HG03064 (cell line): ENCODE measurements at regions not wholly inside any gene's neighbourhood (a gene's known extent, or its start where the extent isn't known, plus 50 kb on each side); places are given as distances from the start of the nearest gene placed in this dataset.
A peak's percentile ranks its signal among the peaks of the same experiment; 100 is the strongest.

Source experiments
- ATAC-seq: cut with Tn5 transposase; IDR thresholded peaks from one replicate; pipeline ENCODE4 v1.9.1; 2021; ENCODE audit warnings: low read depth; ENCODE audit not compliant: unreplicated experiment

DNA sequence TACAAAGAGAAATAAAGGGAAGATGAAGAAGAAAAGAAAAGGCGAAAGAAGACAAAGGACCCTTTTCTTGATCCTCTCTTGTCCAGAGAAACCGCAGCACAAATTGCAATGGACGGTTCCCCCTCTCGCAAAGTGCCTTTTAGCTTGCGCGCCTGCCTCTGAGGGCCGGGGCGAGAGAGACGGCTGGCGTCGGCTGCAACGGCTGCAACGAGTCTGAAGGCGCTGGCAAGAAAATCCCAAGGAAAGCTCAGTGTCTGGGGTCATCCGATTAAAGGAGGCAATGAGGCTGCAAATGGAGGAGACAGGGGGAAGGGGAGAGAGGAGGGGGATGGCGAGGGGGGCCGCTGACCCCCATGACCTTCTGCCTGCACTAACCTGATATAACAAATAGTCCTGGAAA lies 671.5 kb downstream of the MED13L start:
- no peak for ATAC-seq

DNA sequence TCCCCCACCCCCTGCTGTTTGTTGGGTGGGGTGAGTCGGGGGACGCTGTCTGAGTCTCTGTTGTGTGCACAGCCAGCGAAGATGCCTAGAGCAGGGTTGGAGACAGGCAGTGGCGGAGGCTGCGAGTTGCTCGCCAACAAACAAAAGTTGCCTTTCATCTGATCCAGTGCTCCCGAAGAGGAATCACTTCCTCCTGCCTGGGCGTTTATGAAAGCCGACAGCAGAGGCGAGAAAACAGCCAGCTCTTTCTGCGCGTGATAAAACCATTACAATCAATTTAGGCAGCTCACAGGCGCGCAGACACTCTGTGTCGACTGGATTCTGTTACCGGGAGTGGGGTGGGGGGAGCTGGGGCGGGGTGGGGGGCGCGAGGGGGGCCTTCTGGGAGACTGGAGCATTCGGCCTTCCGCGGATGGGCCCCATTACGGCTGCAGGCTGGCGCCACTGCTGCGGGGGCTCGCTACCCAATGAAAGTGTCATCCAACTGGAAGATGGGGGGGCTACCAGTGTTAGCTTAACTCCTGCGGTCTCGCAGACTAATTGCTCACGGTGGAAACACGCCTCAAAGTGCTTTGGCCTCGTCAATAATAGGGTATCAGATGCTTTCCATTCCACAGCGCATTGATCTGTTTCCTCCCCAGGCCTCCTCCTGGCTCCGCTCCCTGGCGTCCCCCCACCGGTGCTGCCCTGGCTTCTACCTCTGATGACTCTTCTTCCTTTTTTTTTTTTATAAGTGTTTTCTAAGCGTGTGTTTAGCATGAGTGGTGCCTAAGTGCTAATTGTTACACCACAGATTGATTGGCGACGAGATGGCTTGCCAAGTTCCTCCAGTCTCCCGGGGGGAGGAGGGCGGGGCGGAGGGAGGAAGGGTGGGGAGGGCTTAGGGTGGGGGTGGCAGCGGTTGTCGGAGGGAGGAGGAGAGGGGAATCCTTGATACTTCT lies 678.4 kb downstream of the MED13L start:
- ATAC-seq, result no peak

DNA sequence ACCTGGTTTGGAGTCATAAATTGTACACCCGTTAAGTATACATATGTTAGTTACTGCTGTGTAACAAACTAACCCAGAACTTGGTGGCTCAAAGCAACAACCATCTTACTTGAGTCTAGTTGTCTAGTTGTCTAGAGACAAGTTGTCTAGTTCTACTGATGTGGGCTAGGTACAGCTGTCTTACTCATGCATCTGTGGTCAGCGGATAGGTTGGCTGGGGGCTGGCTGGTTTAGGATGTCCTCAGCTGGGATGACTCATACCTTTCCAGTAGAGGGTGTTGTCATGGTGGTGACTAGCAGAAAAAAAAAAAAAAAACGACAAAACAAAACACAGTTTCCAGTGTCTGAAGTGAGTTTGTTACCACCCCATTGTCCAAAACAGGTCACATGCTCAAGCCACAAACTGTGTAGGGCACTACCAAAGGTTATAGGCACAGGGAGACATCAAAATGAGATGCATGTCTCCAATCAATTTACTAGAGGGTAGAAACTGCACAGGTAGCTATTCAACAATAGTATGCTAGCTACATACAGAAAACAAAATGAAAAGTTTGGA lies 680.3 kb downstream of the MED13L start:
- ATAC-seq, result no peak

DNA sequence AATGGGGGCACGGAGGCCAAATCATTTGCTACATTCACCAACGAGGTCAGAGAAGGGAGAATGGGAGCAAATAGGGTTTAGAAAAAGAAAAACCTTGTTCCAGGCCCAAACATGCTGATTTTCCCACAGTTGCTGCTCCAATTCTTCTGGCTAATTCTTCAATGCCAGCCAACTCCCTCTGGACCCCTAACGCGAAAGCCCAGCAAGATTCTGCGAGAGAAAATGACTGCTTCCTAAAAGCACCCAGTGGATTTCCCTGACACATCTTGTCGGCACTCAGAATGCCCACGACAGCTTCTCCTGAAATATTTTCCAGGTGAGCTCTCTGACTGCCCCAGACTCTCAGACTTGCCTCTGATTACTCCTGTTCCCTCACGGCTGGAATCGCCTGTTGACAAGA lies 689.4 kb downstream of the MED13L start:
- no peak for ATAC-seq

DNA sequence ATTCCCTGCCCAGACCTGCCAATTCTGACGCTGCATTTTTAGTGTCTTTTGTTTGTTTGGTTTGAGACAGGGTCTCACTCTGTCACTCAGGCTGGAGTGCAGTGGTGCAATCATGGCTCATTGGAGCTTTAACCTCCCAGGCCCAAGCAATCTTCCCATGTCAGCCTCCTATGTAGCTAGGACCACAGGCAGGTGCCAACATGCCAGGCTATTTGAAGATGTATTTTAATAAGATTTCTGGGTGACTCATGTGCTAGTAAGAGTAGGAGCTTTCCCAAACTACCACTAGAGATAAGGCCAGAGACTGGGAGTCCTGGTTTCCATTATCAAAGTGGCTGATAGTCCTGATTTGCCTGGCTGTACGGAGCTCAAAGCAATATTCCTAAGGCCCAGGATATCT lies 693.3 kb downstream of the MED13L start:
- no peak for ATAC-seq

DNA sequence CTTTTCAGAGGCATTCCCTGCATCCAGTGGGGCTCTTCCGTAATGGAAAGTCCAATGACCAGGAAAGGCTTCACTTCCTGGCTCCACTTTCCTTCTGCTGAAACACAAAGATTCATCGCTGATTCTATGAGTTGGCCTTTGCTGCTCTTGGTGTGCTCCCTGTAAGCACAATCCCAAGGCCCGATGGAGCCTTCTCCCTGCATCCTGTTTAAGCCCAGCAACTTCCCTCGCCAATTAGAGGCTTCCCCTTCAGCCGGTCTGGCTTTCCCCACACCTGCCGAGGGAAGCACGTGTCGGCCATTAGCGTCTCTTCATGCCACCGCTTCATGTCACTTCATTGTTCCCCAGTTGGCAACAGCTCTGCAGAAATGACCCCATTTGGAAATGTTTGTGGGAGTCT lies 693.9 kb downstream of the MED13L start:
- no peak for ATAC-seq

DNA sequence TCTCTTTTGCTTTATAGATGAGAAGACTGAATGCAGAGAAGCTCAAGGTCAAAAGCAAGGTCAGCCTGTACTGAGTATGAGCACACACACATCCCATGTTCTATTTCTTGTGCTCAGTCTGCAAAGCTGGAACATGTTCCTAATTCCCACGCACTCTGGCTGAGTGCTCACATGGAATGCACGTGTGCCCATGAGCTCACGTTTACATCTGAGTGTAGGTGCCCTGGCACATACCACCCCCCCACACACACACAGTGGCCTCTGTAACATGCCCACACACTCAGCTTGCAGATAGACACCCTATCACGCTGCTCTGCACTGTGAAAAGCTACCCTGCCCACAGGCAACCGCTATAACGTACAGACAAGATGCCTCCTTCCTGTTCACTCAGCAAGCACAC lies 700.1 kb downstream of the MED13L start:
- ATAC-seq, result no peak

DNA sequence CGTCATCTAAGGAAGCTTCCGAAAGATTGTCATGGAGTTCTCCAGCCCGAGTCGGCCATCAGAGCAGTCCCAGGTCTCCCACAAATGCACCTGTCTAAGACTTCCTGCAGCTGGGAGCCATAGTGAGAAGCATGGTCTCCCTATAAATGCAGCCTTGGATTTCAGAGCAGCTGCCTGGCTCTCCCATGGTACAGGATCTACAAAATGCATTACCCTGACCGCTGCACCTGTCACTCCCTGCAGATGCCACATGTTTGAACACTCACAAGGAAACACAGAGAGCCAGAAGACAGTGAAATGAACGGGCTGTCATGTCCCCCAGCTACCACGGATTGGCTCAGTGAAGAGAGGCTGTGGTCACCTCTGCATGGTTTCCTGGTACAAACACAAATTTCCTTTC lies 702.7 kb downstream of the MED13L start:
- no peak for ATAC-seq

DNA sequence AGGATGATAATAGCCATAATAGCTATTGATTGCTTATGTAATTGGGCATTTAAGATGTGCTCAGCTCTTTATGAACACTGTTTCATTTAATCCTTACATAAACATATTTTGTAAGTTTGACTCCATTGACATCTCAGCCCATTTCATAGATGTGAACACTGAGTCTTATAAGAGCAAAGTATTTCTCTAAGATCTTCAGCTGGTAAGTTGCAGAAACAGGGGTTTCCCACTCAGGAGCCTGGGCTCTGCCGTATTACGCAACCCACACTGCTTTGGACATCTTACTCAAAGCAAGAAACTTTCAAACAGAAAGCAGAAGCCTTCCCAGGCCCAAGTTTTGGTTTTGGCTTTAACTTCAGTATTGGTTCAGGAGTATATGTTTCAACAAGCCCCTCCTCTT lies 705.1 kb downstream of the MED13L start:
- ATAC-seq, result peak; percentile 61

DNA sequence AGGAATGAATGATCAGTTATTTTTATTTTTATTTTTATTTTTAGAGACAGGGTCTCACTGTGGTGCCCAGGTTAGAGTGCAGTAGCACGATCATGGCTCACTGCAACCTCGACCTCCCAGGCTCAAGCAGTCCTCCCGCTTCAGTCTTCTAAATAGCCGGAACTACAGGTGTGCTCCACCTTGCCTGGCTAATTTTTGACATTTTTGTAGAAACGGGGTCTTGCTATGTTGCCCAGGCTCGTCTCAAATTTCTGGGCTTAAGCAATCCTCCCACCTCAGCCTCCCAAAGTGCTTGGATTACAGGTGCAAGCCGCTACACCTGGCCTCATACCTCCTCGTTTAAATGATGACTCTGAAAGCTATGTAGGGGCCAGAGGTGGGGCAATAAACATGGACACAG lies 706.0 kb downstream of the MED13L start:
- ATAC-seq, result no peak

DNA sequence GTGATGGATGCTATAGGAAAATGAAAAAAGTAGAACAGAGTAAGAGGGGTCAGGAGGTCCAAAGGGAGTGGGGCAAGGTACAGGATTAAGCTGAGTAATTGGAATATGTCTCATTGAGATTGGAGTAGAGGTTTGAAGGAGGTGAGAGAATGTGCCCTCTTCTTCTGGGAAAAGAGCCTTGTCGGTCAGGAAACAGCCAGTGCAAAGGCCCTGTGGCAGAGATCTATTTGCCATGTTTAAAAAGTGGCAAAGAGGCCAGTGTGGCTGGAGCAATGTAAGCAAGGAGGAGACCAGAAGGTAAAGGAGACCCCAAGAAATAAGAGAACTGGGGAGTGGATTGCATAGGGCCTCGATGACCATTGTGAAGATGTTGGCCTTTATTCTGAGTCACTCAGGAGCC lies 706.5 kb downstream of the MED13L start:
- ATAC-seq, result no peak

DNA sequence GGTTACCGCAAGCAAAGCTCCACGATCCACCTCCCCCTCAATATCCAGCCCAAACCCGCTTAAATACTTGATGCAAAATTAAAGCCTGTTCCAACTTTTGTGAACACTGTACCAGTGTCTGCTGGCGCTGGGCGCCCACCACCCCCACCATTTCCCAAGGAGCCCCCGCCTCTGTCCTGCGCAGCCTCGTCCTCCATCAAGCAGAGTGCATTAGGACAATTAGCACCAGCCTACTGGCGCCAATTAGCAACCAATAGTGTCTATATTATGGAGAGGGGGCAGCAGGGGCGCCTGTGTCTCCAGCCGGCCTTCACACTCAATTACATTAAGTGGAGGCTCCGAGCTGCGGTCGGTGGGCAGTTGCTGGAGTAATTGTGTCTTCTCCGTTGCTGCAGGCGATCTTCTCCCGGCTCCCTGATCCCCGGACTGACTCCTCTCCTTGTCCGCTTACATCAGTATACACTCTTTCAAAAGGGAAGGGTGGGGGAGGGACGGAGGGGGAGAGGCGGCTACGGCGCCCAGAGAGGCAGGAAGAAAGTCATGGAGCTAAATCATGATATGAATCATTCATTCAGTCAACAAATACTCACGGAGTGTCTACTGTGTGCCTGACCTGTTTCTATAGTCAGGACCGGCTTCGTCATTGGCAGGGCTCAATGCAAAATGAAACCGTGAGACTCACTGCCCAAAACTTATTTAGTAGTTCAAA lies 707.3 kb downstream of the MED13L start:
- no peak for ATAC-seq

DNA sequence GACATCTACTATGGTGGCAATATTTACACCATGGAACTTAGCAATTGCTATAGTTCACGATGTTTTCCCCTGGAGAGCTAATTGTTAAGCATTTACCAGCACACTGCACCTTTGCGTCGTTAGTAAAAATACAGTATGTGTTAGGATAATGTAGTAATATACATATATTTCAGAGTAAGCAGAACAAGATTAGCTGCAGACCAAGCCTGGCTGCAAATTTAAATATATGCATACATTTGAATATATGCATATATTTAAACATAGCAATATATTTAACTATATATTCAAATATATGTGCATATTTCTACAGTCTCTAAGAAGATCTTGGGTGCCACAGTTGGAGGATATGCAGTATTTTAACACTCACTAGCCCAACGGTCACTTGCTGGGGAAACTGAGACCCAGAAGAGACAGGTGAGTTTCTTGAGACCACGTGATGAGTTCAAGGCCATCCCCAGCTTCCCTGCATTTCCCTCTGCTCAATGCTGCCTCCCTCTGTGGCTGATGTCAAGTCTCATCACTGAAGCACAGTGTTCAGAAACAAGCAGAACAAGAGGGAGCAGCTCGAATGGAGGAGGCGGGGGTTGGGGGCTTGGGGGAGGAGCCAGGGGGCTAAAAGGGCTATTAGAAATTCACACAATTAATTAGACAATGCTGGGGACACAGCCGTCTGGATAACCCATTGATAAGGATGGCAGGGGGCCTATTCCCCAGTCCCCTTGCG lies 708.0 kb downstream of the MED13L start:
- ATAC-seq, result no peak

DNA sequence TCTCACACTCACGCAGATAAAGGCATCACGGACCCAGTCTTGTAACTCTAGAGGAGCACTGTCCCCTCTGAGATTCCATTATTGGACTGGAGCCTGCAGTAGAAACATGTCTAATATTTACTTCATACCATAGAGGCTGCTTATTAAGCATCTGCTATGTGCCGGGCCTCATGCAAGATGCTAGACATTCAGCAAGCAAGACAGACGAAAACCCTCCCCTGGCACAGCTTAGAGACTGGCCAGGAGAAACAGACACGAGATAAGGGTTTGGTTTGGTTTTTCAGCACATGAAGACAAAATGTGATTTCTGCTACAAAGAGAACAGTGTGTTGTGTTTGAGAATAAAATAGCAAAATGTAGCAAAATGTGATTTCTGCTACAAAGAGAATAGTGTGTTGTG lies 719.2 kb downstream of the MED13L start:
- ATAC-seq, result no peak

DNA sequence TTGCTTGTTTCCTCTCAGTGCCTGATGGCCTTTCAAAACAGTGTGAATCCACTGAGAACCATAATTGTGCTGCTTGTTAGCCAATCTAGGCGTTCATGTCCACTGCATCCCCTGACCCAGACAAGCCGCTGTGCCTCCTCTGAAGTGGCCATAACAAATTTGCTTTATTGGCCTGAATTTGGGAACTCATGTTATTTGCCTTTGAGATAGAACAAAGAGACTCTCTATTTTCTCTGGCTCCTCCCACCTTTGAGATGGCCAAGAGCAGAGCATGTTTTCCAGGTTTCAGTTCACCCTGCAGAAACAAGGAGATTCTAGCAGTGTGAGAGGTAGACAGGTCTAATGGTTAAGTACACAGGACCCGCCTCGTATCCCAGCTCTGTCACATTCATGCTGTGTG lies 723.9 kb downstream of the MED13L start:
- ATAC-seq, result no peak

DNA sequence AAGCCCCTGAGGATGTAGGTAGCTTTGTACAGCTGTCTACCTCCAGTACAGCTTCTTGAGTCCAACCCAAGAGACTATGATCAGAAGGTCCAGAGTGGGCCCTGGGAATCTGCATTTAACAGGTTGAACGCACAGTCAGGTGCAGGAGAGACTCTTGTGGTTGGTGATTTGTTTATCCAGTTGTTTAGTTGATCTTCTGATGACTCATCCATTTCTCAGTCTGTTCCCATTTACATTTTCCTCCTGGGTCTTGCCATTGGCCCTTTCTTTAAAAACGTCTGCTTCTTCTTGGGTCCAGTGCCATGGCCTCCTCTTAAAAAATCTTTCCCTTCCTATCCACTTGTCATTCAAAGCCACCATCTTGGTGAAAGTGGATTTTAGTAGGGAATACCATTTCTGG lies 734.2 kb downstream of the MED13L start:
- no peak for ATAC-seq

DNA sequence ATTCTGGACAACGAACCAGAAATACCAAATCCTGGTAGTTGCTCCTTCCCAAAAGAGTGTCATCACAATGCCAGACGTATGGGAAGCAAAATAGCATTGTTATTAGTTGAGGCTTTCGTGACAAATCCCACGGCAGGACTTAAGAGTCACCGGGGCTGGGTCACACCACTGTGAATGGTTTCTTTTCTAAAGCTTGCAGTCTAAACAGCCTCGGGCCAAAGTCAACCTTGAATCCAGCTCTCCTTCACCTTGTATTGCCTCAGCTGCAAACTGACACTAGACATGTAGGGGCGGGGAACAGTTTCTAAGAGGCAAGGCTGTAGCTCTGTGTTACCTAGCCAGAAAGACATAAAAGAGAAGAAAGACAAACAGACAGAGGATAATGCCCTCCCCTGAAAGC lies 734.8 kb downstream of the MED13L start:
- ATAC-seq, result no peak

DNA sequence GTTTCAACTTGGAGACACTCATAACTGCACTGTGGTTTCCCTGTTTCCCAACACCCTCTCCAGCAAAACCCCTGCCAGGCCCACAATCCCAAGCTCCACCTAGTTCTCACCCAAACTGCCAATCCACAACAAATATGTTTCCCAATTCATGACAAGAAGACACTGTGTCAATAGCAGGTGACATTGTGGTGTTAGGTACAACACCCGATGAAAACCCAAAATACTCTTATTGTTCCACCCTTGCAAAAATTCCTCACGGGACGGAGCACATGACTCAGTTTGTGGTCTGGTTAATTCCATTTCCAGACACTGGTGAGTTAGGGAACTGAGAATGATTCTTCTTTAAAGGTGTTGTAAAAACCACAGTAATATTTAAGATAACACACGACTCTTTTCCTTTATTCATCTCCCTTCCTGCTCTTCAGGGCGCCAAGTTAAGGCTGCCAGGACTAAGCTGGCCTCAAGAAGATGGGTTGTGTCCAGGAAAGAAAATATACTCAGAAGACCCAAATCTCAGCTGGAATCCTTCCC lies 735.5 kb downstream of the MED13L start:
- ATAC-seq, result no peak

DNA sequence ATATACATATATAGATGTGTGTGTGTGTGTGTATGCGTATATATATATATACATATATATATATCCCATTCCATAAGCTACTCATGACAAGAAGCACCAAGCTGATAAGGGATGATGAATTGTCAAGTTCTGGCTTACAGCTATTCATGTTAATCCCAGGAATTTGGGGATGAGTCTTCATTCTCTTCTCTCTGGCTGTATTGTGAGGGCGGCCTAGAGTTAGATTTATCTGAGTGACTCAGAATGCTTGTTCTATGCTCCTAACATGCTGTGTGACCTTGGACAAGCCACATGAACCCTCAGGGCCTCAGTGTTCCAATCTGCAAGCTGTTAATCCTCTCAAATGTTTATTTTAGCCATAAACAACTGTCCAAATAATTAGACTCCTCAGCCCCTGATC lies 749.0 kb downstream of the MED13L start:
- no peak for ATAC-seq

DNA sequence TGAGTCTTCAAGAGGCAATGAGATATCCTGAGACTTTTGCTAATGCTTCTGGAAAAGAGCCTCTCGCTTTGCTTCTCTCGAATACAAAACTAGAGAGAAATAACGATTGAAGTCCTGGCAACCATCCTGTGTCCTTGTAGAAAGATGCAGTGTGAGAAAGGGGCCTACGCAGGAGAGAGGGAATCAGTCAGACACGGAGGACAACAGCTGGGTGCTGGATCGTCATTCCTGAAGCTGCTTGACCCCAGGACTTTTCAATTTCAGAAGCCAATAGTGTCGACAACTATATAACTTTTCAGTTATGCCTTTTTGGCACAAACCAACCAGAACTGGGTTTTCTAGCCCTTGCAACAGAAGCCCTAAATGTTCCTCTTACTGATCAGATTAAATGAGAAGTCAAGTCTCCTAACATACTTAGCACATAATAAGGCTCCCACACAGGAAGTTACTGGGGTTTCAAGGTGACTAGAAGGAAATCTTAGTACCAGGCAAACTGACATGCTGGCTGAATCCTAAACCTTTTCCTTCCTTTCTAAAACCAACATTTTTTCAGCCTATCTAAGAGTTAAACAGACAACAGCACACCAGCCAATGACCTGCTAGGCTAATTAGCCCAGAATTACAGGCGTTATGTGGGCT lies 755.6 kb downstream of the MED13L start:
- no peak for ATAC-seq
